ENCODE measurements at regions not wholly inside any gene's neighbourhood (a gene's known extent, or its start where the extent isn't known, plus 50 kb on each side); places are given as distances from the start of the nearest gene placed in this dataset.

DNA sequence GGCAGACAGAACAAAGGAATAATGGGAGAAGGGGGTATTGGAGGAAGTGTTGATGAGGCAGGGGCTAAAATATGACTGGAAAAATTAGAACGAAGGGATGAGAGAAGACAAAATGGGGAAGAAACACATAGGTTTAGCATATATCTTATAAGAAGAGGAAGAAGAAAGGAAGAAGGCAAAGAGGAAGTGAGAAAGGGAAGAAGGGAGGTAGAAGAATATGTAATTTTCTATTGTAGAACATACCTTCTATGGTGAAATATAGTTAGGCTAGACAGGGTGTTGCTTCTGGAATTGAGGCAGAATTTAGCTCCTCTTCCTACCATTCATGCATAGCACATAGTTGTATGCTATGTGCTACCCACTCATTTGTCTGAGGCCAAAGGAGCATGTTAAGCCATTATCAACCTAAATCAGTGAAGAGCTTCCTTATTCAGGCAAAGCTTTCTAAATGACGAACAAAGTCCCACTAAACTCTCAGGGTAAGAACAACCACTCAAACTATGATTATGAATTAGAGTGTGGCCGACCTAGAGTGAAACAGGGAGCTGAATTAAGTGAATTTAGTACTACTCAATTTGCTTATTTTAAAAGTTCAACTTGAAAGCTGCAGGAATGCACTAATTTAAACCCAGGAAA lies 180.9 kb upstream of the GALNT5 start:
- H3K9me3 ChIP-seq = no peaks in the 10 kb centered on the region
- DNase-seq = no peak
- intact Hi-C loops (cut with DNase I; ENCODE audit: low total_unique reads) = no loop called here
- H3K4me1 ChIP-seq = no peaks in the 10 kb centered on the region
- H3K27me3 ChIP-seq = no peaks in the 10 kb centered on the region
- no peak overlapping the region for H3K4me3 ChIP-seq
- H3K27ac ChIP-seq = no peak overlapping the region
- TF ChIP-seq, protein P1, sequence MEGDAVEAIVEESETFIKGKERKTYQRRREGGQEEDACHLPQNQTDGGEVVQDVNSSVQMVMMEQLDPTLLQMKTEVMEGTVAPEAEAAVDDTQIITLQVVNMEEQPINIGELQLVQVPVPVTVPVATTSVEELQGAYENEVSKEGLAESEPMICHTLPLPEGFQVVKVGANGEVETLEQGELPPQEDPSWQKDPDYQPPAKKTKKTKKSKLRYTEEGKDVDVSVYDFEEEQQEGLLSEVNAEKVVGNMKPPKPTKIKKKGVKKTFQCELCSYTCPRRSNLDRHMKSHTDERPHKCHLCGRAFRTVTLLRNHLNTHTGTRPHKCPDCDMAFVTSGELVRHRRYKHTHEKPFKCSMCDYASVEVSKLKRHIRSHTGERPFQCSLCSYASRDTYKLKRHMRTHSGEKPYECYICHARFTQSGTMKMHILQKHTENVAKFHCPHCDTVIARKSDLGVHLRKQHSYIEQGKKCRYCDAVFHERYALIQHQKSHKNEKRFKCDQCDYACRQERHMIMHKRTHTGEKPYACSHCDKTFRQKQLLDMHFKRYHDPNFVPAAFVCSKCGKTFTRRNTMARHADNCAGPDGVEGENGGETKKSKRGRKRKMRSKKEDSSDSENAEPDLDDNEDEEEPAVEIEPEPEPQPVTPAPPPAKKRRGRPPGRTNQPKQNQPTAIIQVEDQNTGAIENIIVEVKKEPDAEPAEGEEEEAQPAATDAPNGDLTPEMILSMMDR (IDR thresholded peaks at IDR 0.05) = no peak
- no peaks in the 10 kb centered on the region for H3K36me3 ChIP-seq

GRCh38 chr2:157077753-157078350 lies 179.7 kb upstream of the GALNT5 start:
- TF ChIP-seq, protein P1 (IDR thresholded peaks at IDR 0.05) = no peak
- intact Hi-C loops (cut with DNase I; ENCODE audit: low total_unique reads) = no loop called here

GRCh38 chr2:157082950-157083349 lies 174.6 kb upstream of the GALNT5 start:
- H3K4me3 ChIP-seq = no peak overlapping the region
- H3K36me3 ChIP-seq = no peaks in the 10 kb centered on the region
- intact Hi-C loops (cut with DNase I; ENCODE audit: low total_unique reads) = no loop called here
- TF ChIP-seq, protein P1 (IDR thresholded peaks at IDR 0.05) = no peak
- no peaks in the 10 kb centered on the region for H3K9me3 ChIP-seq
- peaks cover 0 to 3% (median 0%) of the 10 kb centered on the region in 4 donors for H3K4me1 ChIP-seq
- no peak overlapping the region for H3K27ac ChIP-seq
- H3K27me3 ChIP-seq = no peaks in the 10 kb centered on the region
- no peak for DNase-seq

More at GRCh38 chr2:157077753-157078350, 179.7 kb upstream of the GALNT5 start:
- no peak overlapping the region for H3K4me3 ChIP-seq
- H3K4me1 ChIP-seq = no peaks in the 10 kb centered on the region
- DNase-seq = no peak
- H3K27ac ChIP-seq = no peak overlapping the region
- no peaks in the 10 kb centered on the region for H3K27me3 ChIP-seq
- no peaks in the 10 kb centered on the region for H3K9me3 ChIP-seq
- no peaks in the 10 kb centered on the region for H3K36me3 ChIP-seq

GRCh38 chr2:157085522-157085921 lies 172.0 kb upstream of the GALNT5 start:
- DNase-seq = no peak
- TF ChIP-seq, protein P1 (IDR thresholded peaks at IDR 0.05) = no peak
- Histone ChIP-seq H3K4me3 (no peak overlapping the region), H3K27me3 (no peaks in the 10 kb centered on the region), H3K4me1 (peaks cover 0 to 3% (median 0%) of the 10 kb centered on the region in 4 donors), H3K27ac (no peak overlapping the region), H3K36me3 (no peaks in the 10 kb centered on the region), H3K9me3 (no peaks in the 10 kb centered on the region)
- intact Hi-C loops (cut with DNase I; ENCODE audit: low total_unique reads) = no loop called here

GRCh38 chr2:157087373-157088002 lies 170.0 kb upstream of the GALNT5 start:
- intact Hi-C loops (cut with DNase I; ENCODE audit: low total_unique reads) = no loop called here
- TF ChIP-seq, protein P1 (IDR thresholded peaks at IDR 0.05) = no peak
- Histone ChIP-seq H3K27me3 (no peaks in the 10 kb centered on the region), H3K27ac (no peak overlapping the region), H3K9me3 (no peaks in the 10 kb centered on the region), H3K4me3 (no peak overlapping the region), H3K4me1 (peaks cover 0 to 3% (median 0%) of the 10 kb centered on the region in 4 donors), H3K36me3 (no peaks in the 10 kb centered on the region)
- peak; percentile 24 to 74 for DNase-seq
